ENCODE measurements at regions not wholly inside any gene's neighbourhood (a gene's known extent, or its start where the extent isn't known, plus 50 kb on each side); places are given as distances from the start of the nearest gene placed in this dataset.

DNA sequence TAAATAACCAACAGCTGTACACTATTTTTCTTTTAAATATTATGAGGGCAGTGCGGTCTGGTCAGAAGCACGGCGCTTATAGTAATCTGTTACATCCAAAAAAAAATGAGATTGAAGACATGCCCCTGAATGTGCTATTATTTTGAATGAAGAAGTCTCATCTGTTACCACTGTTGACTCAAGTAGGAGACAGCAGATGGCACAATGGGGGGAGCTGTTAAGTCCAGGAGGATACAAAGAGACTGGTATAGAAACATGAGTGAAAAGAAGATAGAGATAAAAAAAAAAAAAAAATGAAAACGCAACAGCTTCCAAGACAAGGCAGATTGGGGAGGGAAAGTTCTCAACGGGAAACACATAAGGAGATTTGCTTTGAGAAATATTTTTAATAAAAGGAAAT lies 425.5 kb upstream of the PKDCC start:
- DNase-seq, result no peak

DNA sequence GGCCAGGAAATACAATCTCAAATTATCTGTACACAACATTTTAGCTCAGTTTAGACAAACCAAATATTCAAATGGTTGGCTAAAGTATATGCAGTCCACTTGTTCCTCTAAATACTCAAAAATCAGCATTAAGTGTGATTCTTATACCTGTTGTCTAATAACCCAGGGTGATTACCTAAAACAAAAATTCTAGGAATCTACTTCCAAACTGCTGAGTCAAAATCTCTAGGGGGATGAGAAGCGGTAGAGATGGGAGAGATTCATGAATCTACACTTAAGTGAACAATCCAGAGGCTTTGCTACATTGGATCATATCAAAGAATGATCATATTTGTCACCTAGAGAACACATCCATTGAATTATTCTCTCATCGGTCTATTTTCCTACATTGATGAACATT lies 420.9 kb upstream of the PKDCC start:
- no peak for DNase-seq

DNA sequence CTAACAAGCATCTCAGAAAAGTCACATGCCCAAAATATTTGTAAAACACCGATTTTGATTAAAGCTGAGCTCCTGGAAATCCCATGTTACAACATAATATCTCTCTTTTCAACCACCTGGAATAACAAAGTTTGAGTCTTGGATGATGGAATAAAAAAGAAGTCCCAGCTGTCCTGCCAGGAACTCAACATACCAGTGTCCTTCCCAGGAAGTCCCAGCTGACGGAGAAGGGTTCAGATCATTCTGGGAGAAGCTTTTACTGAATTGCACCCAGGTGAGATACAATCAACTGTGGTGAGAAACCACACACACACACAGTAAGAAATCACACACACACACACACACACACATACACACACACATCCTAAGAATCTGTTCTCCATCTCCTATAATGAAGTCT lies 413.1 kb upstream of the PKDCC start:
- DNase-seq, result no peak

DNA sequence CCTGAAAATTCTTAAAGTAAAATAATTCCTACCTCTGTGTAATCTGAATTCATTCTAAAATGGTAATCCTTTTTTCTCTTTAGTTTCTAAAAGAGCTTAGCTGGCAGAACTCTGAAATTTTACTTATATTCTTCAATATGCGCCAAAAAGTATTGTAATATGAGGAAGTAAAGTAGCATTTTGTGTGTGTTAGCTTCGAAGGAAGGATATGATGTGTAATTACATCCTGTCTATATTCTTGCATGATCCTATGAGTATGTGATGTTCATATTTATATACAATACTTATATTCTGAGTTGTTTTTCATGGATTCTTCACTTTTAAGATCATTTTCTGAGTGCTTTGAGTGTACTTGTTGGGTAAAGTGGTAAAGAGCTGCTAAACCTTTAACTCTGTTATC lies 402.9 kb upstream of the PKDCC start:
- DNase-seq, result no peak

DNA sequence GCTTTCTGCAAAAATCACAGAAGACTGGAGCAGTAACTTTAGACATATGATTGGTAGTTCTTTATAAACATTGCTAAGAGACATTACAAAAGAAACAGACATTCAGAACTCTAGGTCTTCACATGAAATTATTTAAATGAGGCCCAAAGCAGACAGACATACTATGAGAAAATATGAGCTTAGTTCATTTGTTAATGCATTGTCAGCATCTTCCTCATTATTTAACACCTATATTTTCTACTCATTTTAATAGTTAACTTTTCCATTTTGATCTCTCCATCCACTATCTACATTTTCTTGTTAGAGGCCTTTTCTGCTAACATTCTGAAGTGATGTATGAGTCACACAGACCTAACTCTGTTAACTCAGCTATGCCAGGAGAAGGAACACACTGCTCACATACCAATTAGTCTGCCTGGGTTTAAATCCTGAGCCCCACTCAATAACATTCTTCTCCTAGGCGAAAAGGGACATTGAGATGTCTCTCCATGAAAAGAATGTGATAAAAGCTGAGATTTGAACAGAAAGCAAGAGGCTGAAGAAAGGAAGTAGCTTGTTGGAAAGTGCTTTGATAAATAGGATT lies 400.3 kb upstream of the PKDCC start:
- DNase-seq, result no peak

DNA sequence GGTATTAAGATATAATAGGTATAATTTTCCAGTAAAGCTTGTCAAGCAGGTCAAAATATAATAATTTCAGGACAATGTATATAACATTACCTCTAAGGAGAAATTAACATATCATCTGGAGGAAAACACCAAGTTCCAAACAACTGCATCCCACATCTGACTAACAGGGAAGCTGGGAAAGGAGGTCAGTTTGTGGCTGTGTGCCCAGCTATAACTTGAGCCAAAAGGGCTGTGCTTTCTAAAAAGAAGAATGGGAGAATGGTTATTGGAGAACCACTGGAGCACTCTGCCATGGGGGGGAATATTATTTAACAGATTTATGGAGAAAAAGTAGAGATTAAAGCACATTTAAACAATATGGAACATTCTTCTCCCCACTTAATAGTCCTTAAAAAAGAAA lies 390.6 kb upstream of the PKDCC start:
- no peak for DNase-seq

DNA sequence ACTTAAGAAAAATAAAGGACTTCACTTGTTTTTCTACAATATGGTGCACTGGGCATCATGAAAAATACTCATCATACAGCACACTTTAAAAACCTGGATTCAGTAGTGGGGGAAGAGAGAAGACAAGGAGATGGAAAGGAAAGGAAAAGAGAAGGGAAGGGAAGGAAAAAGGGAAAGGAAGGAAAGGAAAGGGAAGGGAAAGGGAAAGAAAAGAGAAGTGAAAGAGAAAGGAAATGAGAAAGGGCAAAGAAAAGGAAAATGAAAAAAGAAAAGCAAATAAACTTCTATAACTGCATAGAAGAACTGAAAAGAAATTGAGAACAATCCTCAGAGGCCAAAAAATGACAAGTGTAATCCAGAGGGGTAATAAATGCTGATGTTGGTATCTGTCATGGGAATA lies 388.1 kb upstream of the PKDCC start:
- DNase-seq, result no peak

DNA sequence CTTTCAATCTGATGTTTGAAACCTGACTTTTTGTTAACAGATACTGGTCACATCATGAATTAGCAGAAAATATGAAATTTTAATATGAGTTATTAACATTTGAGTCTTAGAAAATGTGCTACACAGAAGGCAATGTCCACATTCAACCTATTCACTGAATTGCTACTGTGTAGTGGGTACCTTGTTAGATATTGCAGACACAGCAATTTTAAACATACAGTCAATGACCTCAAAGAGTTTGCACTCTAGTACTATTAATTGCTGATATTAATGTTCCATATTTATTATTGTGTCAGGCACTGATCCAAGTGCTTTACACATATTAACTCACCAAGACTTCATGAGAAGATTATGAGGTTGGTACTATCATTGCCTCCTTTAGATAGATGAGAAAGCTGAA lies 385.4 kb upstream of the PKDCC start:
- DNase-seq, result no peak

DNA sequence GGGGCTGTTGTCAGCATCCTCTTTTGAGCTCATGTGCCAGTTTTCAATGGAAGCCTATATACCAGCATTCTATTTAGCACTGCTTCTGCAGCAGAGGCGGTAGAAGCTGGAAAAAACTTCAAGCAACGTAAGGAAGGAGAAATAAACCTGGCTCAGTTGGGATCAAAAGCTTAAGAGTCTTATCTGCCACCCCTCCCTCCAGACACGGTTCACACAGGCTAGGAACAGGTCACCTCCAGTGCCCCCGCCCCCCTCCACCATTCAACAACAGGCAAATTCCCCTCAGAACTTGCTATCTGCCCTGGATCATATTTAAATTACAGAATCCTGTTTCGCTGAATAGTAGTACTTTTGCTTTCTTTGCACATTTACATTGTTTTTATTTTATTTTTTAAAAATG lies 384.8 kb upstream of the PKDCC start:
- no peak for DNase-seq

DNA sequence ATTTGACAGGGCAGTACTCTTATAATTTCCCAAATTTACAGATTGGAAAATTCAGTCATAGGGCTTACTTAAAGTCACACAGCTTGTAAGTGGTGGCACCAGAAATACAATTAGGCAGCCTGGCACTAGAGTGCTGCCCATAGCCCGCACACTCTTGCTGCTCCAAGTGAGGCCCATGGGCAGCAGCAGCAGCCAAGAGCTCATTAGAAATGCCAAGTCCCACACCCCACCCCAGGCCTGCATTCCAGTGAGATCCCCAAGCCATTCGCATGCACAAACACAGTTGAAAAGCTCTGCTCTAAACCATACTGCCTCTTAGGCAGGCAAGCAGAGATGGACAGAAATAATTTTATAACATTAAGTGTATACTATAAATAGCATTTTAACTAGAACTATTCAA lies 379.3 kb upstream of the PKDCC start:
- DNase-seq, result no peak

DNA sequence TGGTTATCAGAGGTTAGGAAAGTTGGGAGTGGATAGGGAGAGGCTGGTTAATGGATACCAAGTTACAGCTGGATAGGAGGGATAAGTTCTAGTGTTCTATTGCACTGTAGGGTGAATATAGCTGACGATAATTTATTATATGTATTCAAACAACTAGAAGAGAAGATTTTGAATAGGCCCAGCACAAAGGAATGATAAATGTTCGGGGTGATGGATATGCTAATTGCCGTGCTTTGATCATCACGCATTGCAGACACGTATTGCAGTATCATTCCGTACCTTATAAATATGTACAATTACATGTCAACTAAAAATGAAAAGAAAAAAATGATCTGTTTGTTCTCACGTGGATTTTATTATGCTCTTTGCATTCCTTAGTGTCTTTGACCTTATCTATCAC lies 369.2 kb upstream of the PKDCC start:
- no peak for DNase-seq

DNA sequence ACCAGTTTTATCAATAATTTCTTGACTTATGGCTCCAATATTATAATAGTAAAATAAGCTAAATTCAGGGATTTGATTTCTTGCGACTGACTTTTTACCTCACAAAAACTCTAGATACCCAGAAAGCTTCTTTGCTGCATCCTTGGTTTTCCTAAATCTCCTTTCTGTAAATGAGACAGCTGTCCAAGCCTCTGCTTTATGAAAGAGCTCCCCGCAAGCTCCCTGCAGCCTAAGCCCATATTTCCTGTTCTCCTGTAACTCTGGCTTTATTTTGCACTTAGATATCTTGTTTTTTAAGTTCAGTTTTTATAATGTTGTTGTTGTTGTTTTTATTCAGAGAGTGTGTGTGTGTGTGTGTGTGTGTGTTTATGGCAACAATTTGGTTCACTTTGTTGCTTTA lies 361.7 kb upstream of the PKDCC start:
- DNase-seq, result no peak

DNA sequence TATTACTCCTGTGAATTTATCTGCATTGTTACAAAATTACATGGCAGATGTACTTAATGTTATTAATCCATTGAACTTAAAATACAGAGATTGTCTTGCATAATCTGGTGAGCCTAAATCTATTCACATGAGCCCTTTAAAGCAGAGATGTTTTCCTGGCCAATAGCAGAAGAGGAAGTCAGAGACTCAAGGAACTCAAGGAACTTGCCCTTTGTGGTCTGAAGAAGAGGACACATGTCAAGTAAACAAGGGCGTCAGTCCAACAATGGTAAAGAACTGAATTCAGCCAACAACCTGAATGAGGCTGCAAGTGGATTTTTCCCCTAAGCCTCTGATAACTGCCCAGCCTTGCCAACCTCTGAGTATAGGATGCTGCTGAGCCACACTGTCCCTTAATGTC lies 356.3 kb upstream of the PKDCC start:
- no peak for DNase-seq

DNA sequence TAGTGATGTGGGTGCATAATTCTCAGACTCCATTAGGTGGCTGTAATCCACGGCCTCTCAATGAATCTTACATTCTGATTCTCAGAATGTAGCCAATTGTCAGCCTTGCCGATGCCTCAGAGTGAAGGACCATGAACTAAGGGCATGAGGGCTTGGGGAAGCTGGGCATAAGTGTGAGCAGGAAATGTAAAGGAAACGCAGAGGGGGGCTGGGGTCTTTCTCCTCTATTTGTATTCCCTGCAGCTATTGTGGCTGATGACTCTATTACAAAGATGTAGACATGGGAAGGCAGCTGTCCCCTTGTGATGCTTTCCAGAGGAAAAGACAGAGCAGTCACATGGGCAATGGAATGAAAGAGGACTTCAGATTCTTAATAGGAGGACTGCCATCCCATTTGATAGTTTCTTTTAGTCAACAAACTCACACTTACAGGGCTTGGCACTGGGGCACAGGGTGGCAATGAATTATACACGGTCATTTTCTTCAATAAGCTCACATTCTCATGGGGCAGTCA lies 353.2 kb upstream of the PKDCC start:
- DNase-seq, result no peak

DNA sequence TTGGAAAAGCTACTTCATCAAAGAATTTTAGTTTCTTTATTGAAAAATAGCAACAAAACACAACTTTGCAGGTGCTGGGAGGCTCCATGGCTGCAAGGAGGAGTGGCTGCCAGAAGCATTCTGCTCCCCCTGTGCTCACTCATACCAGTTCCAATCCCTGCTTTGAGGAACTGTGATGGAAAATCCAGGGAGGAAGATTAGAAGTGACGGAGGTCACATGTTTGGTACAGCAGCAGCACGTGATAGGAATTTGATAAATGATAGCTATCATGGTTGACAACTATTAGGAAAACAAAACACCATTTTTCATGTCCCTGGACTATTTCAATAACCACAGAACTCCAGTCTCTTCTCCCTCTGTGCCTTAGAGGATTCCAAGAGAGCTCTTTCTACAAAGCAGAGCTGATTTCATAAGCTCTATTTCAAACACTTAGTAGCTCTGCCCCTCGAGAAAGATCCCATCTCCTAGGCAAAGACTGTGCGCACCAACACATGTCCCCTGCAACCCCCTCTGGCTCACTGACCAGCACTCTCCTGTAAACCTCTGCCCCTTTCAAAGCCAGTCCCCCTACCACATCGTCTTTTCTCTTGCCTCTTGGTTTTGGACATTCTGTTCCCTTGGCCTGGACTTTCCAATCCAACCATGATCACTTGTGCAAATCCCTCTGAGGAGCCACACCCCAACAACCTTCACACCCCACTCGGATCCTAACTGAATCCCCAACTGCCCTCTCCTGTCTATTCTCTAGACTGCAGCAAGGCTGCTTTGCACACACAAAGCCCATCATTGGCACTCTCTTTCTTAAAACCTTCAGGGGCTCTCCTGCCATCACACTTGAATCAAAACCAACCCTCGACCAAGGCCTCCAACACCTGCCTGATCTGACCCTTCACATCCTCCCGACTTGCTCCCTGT lies 352.4 kb upstream of the PKDCC start:
- DNase-seq, result no peak

DNA sequence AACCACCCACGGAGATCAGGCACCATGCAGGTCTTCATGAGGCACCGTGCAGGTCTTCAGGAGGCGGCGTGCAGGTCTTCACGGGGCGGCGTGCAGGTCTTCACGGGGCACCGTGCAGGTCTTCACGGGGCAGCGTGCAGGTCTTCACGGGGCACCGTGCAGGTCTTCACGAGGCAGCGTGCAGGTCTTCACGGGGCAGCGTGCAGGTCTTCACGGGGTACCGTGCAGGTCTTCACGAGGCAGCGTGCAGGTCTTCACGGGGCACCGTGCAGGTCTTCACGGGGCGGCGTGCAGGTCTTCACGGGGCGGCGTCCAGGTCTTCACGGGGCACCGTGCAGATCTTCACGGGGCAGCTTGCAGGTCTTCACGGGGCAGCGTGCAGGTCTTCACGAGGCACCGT lies 350.4 kb upstream of the PKDCC start:
- DNase-seq, result no peak

DNA sequence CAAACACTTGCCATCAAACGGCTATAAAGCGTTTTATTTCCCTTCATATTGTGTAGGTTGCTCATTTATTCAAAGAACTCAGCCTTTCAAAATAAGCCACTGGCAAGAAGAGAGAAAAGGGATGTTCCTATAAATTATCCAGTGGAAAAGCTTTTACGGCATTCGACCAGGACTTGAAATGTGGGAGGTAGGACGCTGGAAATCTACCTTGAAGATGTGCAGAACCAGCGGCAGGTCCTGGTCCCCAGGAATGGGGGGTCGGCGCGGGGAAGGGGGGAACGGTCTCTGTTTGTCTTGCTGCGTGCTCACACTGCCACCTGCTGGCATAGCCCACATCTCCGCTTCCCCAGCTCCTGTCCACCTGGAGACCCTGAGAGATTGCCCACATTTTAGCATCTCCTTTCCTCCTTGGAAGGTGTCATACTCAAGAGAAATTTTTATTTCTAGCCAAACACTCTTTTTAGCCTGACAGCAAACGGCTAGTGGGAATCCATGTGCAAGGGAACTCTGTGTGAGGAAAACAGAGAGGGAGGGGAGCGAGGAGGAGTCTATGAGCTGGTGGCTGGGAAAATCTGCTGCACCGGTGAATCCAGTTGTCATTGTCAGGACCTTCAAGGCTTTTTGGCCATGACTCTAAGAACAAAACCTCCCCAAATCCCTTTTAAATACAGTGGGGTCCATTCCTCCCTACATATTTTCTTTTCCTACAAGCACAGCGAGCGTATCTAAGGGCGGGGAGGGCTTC lies 349.0 kb upstream of the PKDCC start:
- no peak for DNase-seq

DNA sequence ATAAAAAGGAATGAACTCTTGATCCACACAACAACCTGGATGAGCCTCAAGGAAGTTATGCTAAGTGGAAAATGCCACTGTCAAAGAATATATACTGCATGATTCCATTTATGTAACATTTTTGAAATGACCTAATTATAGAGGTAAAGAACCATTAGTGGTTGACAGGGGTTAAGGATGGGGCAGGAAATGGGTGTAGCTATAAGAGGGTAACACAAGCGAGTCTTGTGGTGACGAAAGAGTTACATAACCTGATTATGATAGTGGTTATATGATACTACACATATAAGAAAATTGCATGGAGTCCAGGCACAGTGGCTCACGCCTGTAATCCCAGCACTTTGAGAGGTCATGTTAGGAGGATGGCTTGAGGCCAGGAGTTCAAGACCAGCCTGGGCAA lies 346.6 kb upstream of the PKDCC start:
- DNase-seq, result no peak

DNA sequence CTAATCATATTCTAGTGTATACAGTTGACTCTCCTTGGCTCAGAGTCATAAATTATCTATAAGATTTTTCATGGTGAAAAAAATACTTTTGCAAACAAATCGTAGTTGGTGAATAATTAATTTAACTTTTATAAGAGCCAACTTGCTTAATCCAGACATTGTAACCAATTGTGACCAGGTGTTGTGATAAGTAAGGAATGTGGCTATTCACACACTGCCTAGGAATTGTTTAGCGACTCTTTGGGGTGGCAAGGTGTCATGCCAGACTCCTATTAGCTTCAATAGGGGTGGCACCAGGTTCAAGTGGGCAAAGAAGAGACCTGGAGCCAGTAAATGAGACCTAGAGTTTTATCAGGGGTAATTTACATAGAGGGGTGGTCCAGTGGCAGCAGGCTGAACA lies 344.7 kb upstream of the PKDCC start:
- DNase-seq, result no peak

DNA sequence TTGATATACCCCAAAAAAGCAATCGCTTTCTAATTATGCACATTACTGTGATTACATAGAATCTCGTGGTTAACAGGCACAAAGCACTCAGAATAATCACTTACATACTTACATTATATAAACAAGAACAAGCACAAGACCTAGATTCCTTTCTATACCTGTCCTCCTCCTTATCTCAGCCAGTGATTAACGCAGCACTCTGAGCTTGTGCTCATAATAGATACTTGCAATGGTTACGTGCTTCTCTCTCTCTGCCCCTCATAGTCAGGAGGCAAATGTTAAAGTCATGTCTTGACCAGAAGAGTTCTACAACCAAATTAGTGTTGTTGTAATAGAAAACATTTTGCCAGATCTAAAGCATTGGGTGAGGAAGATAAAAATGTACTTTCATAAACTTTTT lies 342.2 kb upstream of the PKDCC start:
- no peak for DNase-seq

DNA sequence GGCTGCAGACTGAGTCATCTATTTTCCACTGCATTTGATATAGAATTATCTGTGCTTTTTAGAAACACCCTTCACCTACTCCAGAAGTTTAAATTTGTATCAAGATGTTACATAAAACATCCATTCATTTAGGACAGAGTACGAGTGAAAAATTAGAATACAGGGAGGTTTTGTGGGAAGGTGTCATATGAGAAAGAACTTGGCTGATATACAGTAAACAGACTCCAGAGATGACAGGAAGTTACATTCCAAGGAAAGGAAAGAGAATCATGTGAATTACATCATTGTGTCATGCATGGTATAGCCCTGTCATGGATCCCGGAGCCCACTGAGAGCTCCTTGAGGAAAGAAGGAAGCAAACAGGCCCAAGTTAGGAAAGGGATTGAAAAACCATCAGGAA lies 341.5 kb upstream of the PKDCC start:
- DNase-seq, result no peak

DNA sequence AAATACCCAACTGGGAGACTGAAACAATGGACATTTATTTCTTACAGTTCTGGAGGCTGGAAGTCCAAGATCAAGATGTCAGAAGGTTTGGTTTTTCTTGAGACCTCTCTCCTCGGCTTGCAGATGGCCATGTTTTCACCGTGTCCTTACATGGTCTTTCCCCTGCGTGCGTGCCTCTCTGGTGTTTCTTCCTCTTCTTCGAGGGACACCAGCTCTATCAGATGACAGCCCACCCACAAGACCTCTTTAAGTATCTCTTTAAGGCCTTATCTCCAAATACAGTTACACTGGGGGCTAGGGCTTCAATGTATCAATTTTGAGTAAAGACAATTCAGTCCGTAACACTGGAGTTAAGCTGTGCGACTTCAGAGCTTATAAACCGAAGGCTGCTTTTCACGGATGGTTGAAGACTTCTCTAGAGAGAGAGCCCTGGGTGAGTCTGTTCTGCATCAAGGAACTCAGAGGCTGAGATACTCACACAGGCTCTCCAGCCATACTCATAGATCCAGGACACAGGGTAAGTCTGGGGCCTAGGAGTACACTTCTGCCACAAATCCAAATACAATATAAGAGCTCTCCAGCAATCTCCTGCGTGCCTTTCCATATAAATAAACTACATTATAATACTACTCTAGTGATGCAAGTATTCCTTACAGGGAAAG lies 339.9 kb upstream of the PKDCC start:
- DNase-seq, result no peak

All from NCI-H2029 treated with DMSO at 0.1 percent for 48 hours (cell line).